H9 (cell line): ENCODE measurements at regions not wholly inside any gene's neighbourhood (a gene's known extent, or its start where the extent isn't known, plus 50 kb on each side); places are given as distances from the start of the nearest gene placed in this dataset.

Experiments
- DNase-seq: peaks from one replicate; pipeline ENCODE4 v3.0.0-alpha.2; 2017
- H2AFZ ChIP-seq: one replicate; pipeline ENCODE4 v1.6.1; 2013; ENCODE audit warnings: mild to moderate bottlenecking, low read length, control low read depth, moderate library complexity
- H2AK5ac ChIP-seq: 2 replicates; pipeline ENCODE4 v1.6.1; 2013; ENCODE audit warnings: low read length, control low read depth, mixed read lengths; ENCODE audit not compliant: insufficient read length
- H2BK120ac ChIP-seq: one replicate; pipeline ENCODE4 v1.6.1; 2013; ENCODE audit warnings: low read depth, mild to moderate bottlenecking, low read length, control low read depth, inconsistent platforms; ENCODE audit not compliant: poor library complexity, severe bottlenecking
- H2BK12ac ChIP-seq: 2 replicates; pipeline ENCODE4 v1.6.1; 2013; ENCODE audit warnings: low read length, control low read depth, mixed read lengths, low read depth; ENCODE audit not compliant: insufficient read length
- H2BK15ac ChIP-seq: 2 replicates; pipeline ENCODE4 v1.6.1; 2013; ENCODE audit warnings: low read depth, low read length, control low read depth
- H2BK20ac ChIP-seq: one replicate; pipeline ENCODE4 v1.6.1; 2013; ENCODE audit warnings: low read depth, mild to moderate bottlenecking, low read length, control low read depth, inconsistent platforms; ENCODE audit not compliant: poor library complexity, severe bottlenecking
- H2BK5ac ChIP-seq: 2 replicates; pipeline ENCODE4 v1.6.1; 2013; ENCODE audit warnings: low read length, control low read depth, mixed read lengths; ENCODE audit not compliant: insufficient read length
- H3K14ac ChIP-seq: 2 replicates; pipeline ENCODE4 v1.6.1; 2013; ENCODE audit warnings: low read length, control low read depth; ENCODE audit not compliant: insufficient read depth
- H3K18ac ChIP-seq: 2 replicates; pipeline ENCODE4 v1.6.1; 2013; ENCODE audit warnings: low read depth, mild to moderate bottlenecking, mixed read lengths, low read length, control low read depth; ENCODE audit not compliant: insufficient read length
- H3K23ac ChIP-seq: 2 replicates; pipeline ENCODE4 v1.6.1; 2013; ENCODE audit warnings: low read length, control low read depth, mixed read lengths, low read depth; ENCODE audit not compliant: insufficient read length
- H3K23me2 ChIP-seq: 2 replicates; pipeline ENCODE4 v1.6.1; 2013; ENCODE audit warnings: low read depth, mild to moderate bottlenecking, mixed read lengths, low read length, control low read depth; ENCODE audit not compliant: insufficient read length, poor library complexity, severe bottlenecking
- H3K27ac ChIP-seq: 2 replicates; pipeline ENCODE4 v1.5.1; 2013; ENCODE audit warnings: low read length, control low read depth, mixed read lengths, low read depth; ENCODE audit not compliant: insufficient read length
- H3K27me3 ChIP-seq: 2 replicates; pipeline ENCODE4 v1.6.1; 2013; ENCODE audit warnings: low read length, control low read depth, inconsistent platforms; ENCODE audit not compliant: insufficient read depth
- H3K4ac ChIP-seq: 2 replicates; pipeline ENCODE4 v1.6.1; 2013; ENCODE audit warnings: low read depth, mild to moderate bottlenecking, control low read depth, inconsistent platforms, low read length, moderate library complexity
- H3K4me1 ChIP-seq: 2 replicates; pipeline ENCODE4 v1.6.1; 2013; ENCODE audit warnings: low read length, control low read depth, inconsistent platforms; ENCODE audit not compliant: insufficient read depth
- H3K4me2 ChIP-seq: 2 replicates; pipeline ENCODE4 v1.6.1; 2013; ENCODE audit warnings: low read length, control low read depth, mixed read lengths; ENCODE audit not compliant: insufficient read length, insufficient read depth
- H3K56ac ChIP-seq: 2 replicates; pipeline ENCODE4 v1.6.1; 2013; ENCODE audit warnings: low read depth, mild to moderate bottlenecking, mixed read lengths, low read length, control low read depth; ENCODE audit not compliant: insufficient read length
- H3K79me1 ChIP-seq: 2 replicates; pipeline ENCODE4 v1.6.1; 2013; ENCODE audit warnings: low read depth, mild to moderate bottlenecking, moderate library complexity, low read length, control low read depth, inconsistent platforms; ENCODE audit not compliant: insufficient read depth, poor library complexity, severe bottlenecking
- H3K79me2 ChIP-seq: 2 replicates; pipeline ENCODE4 v1.6.1; 2013; ENCODE audit warnings: low read length, control low read depth, inconsistent platforms; ENCODE audit not compliant: insufficient read depth
- H3K9ac ChIP-seq: 2 replicates; pipeline ENCODE4 v1.6.1; 2013; ENCODE audit warnings: low read length, control low read depth, mixed read lengths; ENCODE audit not compliant: insufficient read length; ENCODE audit errors: extremely low read depth
- H3K9me3 ChIP-seq: one replicate; pipeline ENCODE4 v1.6.1; 2013; ENCODE audit warnings: low read depth, low read length, inconsistent platforms; ENCODE audit not compliant: control insufficient read depth
- H3T11ph ChIP-seq: one replicate; pipeline ENCODE4 v1.6.1; 2013; ENCODE audit warnings: mild to moderate bottlenecking, low read length, control low read depth, inconsistent platforms
- H4K20me1 ChIP-seq: one replicate; pipeline ENCODE4 v1.6.1; 2013; ENCODE audit not compliant: control insufficient read depth, insufficient read length, insufficient read depth
- H4K5ac ChIP-seq: 2 replicates; pipeline ENCODE4 v1.6.1; 2013; ENCODE audit warnings: low read depth, mild to moderate bottlenecking, mixed read lengths, low read length, control low read depth; ENCODE audit not compliant: insufficient read length
- H4K8ac ChIP-seq: replicated peaks from 2 replicates; pipeline ENCODE4 v1.6.1; 2013; ENCODE audit warnings: low read length, control low read depth, mixed read lengths, low read depth; ENCODE audit not compliant: insufficient read length
- H4K91ac ChIP-seq: 2 replicates; pipeline ENCODE4 v1.6.1; 2013; ENCODE audit warnings: low read depth, mild to moderate bottlenecking, moderate library complexity, mixed read lengths, low read length, control low read depth; ENCODE audit not compliant: insufficient read length
- H3K27ac Mint-ChIP-seq, 3 experiments: 2 replicates in 2 of 3; 3 replicates in 1 of 3; pipeline ENCODE4 v1.8.0; 2020 to 2021; ENCODE audit warnings: mixed read lengths in 3 of 3, mild to moderate bottlenecking in 1 of 3, moderate library complexity in 1 of 3
- H3K27me3 Mint-ChIP-seq: 2 replicates; pipeline ENCODE4 v1.8.0; 2021; ENCODE audit warnings: low read depth, mild to moderate bottlenecking, moderate library complexity, mixed read lengths
- H3K36me3 Mint-ChIP-seq, 3 experiments: 2 replicates in 2 of 3; 3 replicates in 1 of 3; pipeline ENCODE4 v1.8.0; 2020 to 2021; ENCODE audit warnings: low read depth in 3 of 3, mixed read lengths in 3 of 3; ENCODE audit not compliant: insufficient read depth in 1 of 3
- H3K4me1 Mint-ChIP-seq, 2 experiments: 2 replicates each; pipeline ENCODE4 v1.8.0; 2020; ENCODE audit warnings: mixed read lengths in 2 of 2
- H3K4me3 Mint-ChIP-seq, 2 experiments: 2 replicates in 1 of 2; 3 replicates in 1 of 2; pipeline ENCODE4 v1.8.0; 2020 to 2021; ENCODE audit warnings: mild to moderate bottlenecking in 2 of 2, mixed read lengths in 2 of 2, moderate library complexity in 1 of 2
- H3K9me3 Mint-ChIP-seq, 2 experiments: 2 replicates in 1 of 2; 3 replicates in 1 of 2; pipeline ENCODE4 v1.8.0; 2020; ENCODE audit warnings: mild to moderate bottlenecking in 2 of 2, mixed read lengths in 2 of 2, moderate library complexity in 1 of 2
- WGBS: extraction: QIAGEN DNeasy Blood & Tissue Kit; methylation state at CpG from one replicate; pipeline ENCODE4 v1.1.7; 2013; ENCODE audit warnings: missing lambda C conversion rate, low lambda C conversion rate, mixed read lengths; ENCODE audit not compliant: insufficient read length; ENCODE audit errors: extremely low coverage; 5-methylcytosine and 5-hydroxymethylcytosine counted together
- TF ChIP-seq, protein P1 (sequence below): fragments of 200-600 bp; sonication (generic); conservative IDR thresholded peaks from 3 replicates; pipeline ENCODE4 v1.8.0; 2021; ENCODE audit warnings: antibody characterized with exemption, mild to moderate bottlenecking

DNA sequence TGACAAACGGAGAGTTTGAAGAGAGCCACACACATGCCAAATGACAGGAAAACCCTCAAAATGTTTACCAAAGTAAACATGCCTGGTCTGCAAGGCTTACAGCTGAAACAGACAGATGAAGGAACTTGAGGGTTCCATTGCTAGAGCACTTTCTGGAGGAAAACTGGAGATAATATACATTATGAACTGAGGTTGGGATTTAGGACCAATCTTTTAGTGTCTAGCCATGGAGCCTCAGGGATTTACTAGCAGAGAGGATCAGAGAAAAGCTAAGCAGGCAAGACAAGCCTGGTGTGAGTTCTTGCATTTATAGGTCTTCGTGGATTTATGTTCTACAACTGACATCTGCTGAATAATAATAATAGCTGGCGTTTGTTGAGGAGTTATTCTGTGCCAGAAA lies 205.3 kb downstream of the AEBP2 start:
- no CpG with 5 or more reads among the region's 3 CpGs for WGBS
- Histone ChIP-seq H3K79me1 (no peaks in the 10 kb centered on the region), H2BK120ac (no peak overlapping the region), H2BK5ac (no peak overlapping the region), H3K23ac (no peak overlapping the region), H4K91ac (no peak overlapping the region), H3K18ac (no peak overlapping the region), H3K79me2 (no peaks in the 10 kb centered on the region), H4K8ac (no peak overlapping the region), H3K14ac (no peak overlapping the region), H3K56ac (no peak overlapping the region), H3K4me2 (no peak overlapping the region), H3K4ac (no peak overlapping the region), H2AFZ (no peak overlapping the region), H3K4me1 (0 out of 2 replicates have a peak, but pooled peaks cover 2% of the 10 kb centered on the region), H3K9ac (no peak overlapping the region), H3K27ac (no peak overlapping the region), H4K20me1 (no peaks in the 10 kb centered on the region), H4K5ac (no peak overlapping the region), H2BK12ac (no peak overlapping the region), H3T11ph (no peak overlapping the region), H2BK15ac (no peak overlapping the region), H3K23me2 (no peaks in the 10 kb centered on the region), H2AK5ac (no peak overlapping the region), H3K27me3 (no peaks in the 10 kb centered on the region), H3K9me3 (no peaks in the 10 kb centered on the region), H2BK20ac (no peak overlapping the region)
- H3K27me3 Mint-ChIP-seq: no peaks in the 10 kb centered on the region
- no peak overlapping the region for H3K27ac Mint-ChIP-seq
- no peak overlapping the region for H3K4me3 Mint-ChIP-seq
- peaks cover 12 to 18% of the 10 kb centered on the region in 2 experiments for H3K9me3 Mint-ChIP-seq
- peaks cover 17 to 22% of the 10 kb centered on the region in 2 experiments for H3K4me1 Mint-ChIP-seq
- peaks cover 13 to 20% (median 15%) of the 10 kb centered on the region in 3 experiments for H3K36me3 Mint-ChIP-seq
- TF ChIP-seq, protein P1, sequence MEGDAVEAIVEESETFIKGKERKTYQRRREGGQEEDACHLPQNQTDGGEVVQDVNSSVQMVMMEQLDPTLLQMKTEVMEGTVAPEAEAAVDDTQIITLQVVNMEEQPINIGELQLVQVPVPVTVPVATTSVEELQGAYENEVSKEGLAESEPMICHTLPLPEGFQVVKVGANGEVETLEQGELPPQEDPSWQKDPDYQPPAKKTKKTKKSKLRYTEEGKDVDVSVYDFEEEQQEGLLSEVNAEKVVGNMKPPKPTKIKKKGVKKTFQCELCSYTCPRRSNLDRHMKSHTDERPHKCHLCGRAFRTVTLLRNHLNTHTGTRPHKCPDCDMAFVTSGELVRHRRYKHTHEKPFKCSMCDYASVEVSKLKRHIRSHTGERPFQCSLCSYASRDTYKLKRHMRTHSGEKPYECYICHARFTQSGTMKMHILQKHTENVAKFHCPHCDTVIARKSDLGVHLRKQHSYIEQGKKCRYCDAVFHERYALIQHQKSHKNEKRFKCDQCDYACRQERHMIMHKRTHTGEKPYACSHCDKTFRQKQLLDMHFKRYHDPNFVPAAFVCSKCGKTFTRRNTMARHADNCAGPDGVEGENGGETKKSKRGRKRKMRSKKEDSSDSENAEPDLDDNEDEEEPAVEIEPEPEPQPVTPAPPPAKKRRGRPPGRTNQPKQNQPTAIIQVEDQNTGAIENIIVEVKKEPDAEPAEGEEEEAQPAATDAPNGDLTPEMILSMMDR: no peak
- DNase-seq: no peak
